Neural cell (in vitro differentiated cells): ENCODE measurements at regions not wholly inside any gene's neighbourhood (a gene's known extent, or its start where the extent isn't known, plus 50 kb on each side); places are given as distances from the start of the nearest gene placed in this dataset.

Source experiments
- H2AFZ ChIP-seq: fragments of 200-600, 300-800 bp; sonication (generic), shearing (Covaris generic); 2 replicates; pipeline ENCODE4 v1.6.0; 2014; ENCODE audit warnings: low read depth, mild to moderate bottlenecking, antibody characterized with exemption, low read length, moderate library complexity
- H3F3A ChIP-seq: fragments of 200-600 bp; shearing (Covaris generic); 2 replicates; pipeline ENCODE4 v1.6.1; 2016; ENCODE audit warnings: mild to moderate bottlenecking, moderate library complexity, mixed read lengths, antibody characterized with exemption, low read length; ENCODE audit not compliant: insufficient read depth, poor library complexity, severe bottlenecking
- H3K27ac ChIP-seq: fragments of 200-600, 300-800 bp; sonication (generic), shearing (Covaris generic); 2 replicates; pipeline ENCODE4 v1.5.1; 2014; ENCODE audit warnings: mild to moderate bottlenecking, low read length, moderate library complexity
- H3K27me3 ChIP-seq: fragments of 300-800, 200-600 bp; sonication (generic), shearing (Covaris generic); 2 replicates; pipeline ENCODE4 v1.6.0; 2014; ENCODE audit warnings: mild to moderate bottlenecking, low read depth, low read length, moderate library complexity; ENCODE audit not compliant: insufficient read depth
- H3K36me3 ChIP-seq: fragments of 300-800, 200-600 bp; sonication (generic), shearing (Covaris generic); 2 replicates; pipeline ENCODE4 v1.5.1; 2014; ENCODE audit warnings: mild to moderate bottlenecking, antibody characterized with exemption, low read length, moderate library complexity; ENCODE audit not compliant: insufficient read depth
- H3K4me2 ChIP-seq: fragments of 300-800, 200-600 bp; sonication (generic), shearing (Covaris generic); 2 replicates; pipeline ENCODE4 v1.6.0; 2014; ENCODE audit warnings: mild to moderate bottlenecking, low read length
- H3K4me3 ChIP-seq: fragments of 300-800, 200-600 bp; sonication (generic), shearing (Covaris generic); 2 replicates; pipeline ENCODE4 v1.5.1; 2014; ENCODE audit warnings: mild to moderate bottlenecking, low read length, moderate library complexity
- H3K79me2 ChIP-seq: fragments of 200-600 bp; shearing (Covaris generic); replicated peaks from 2 replicates; pipeline ENCODE4 v1.6.0; 2014; ENCODE audit warnings: mild to moderate bottlenecking, low read length, moderate library complexity; ENCODE audit not compliant: insufficient read depth
- H3K9ac ChIP-seq: fragments of 300-800, 200-600 bp; sonication (generic), shearing (Covaris generic); 2 replicates; pipeline ENCODE4 v1.6.1; 2016; ENCODE audit warnings: mild to moderate bottlenecking, low read length, mixed read lengths
- H3K9me2 ChIP-seq: fragments of 200-600 bp; shearing (Covaris generic); 2 replicates; pipeline ENCODE4 v1.6.1; 2016; ENCODE audit warnings: mild to moderate bottlenecking, low read length, mixed read lengths; ENCODE audit not compliant: insufficient read depth
- H3K9me3 ChIP-seq: fragments of 200-600, 300-800 bp; sonication (generic), shearing (Covaris generic); 2 replicates; pipeline ENCODE4 v1.6.1; 2016; ENCODE audit warnings: mild to moderate bottlenecking, mixed run types, low read length, moderate library complexity, mixed read lengths
- H4K20me1 ChIP-seq: fragments of 200-600 bp; shearing (Covaris generic); 2 replicates; pipeline ENCODE4 v1.6.1; 2016; ENCODE audit warnings: mild to moderate bottlenecking, mixed run types; ENCODE audit not compliant: insufficient read depth
- EP300 ChIP-seq: fragments of 450-650 bp; conservative IDR thresholded peaks from 2 replicates; pipeline ENCODE4 v1.6.1; 2014; ENCODE audit warnings: antibody characterized with exemption, mild to moderate bottlenecking, moderate library complexity; ENCODE audit not compliant: poor library complexity, severe bottlenecking
- EZH2 ChIP-seq: fragments of 200-600, 300-800 bp; shearing (Covaris generic), sonication (generic); IDR thresholded peaks from 2 replicates; pipeline ENCODE4 v1.6.1; 2014; ENCODE audit warnings: antibody characterized with exemption, low read length, borderline replicate concordance, mild to moderate bottlenecking; ENCODE audit not compliant: insufficient read depth, poor library complexity, severe bottlenecking
- MXI1 ChIP-seq: fragments of 450-650 bp; conservative IDR thresholded peaks from 2 replicates; pipeline ENCODE4 v1.6.1; 2014; ENCODE audit warnings: antibody characterized with exemption, mild to moderate bottlenecking; ENCODE audit not compliant: poor library complexity, severe bottlenecking
- POLR2AphosphoS5 ChIP-seq: IDR thresholded peaks from 2 replicates; pipeline ENCODE4 v1.6.1; 2012
- RAD21 ChIP-seq: fragments of 450-650 bp; conservative IDR thresholded peaks from 2 replicates; pipeline ENCODE4 v1.6.1; 2014; ENCODE audit warnings: antibody characterized with exemption, mild to moderate bottlenecking, moderate library complexity
- SMC3 ChIP-seq: fragments of 450-650 bp; conservative IDR thresholded peaks from 2 replicates; pipeline ENCODE4 v1.6.1; 2014; ENCODE audit warnings: antibody characterized with exemption, mild to moderate bottlenecking, moderate library complexity; ENCODE audit not compliant: poor library complexity
- TAF1 ChIP-seq: IDR thresholded peaks from 2 replicates; pipeline ENCODE4 v1.6.1; 2012; ENCODE audit warnings: low read depth
- TF ChIP-seq, protein P1 (sequence below): IDR thresholded peaks from 2 replicates; pipeline ENCODE4 v1.6.1; 2012; ENCODE audit warnings: borderline replicate concordance
- TF ChIP-seq, protein P2 (sequence below): fragments of 450-650 bp; IDR thresholded peaks from 2 replicates; pipeline ENCODE4 v1.5.1; 2014; ENCODE audit warnings: antibody characterized with exemption, mild to moderate bottlenecking, moderate library complexity; ENCODE audit not compliant: poor library complexity, severe bottlenecking

- no peak overlapping the region for H3K4me3 ChIP-seq
- no peaks in the 10 kb centered on the region for H3K27me3 ChIP-seq
- no peaks in the 10 kb centered on the region for H3K79me2 ChIP-seq
- no peaks in the 10 kb centered on the region for H4K20me1 ChIP-seq
- H3K9me2 ChIP-seq: no peaks in the 10 kb centered on the region
- H3K9me3 ChIP-seq: no peaks in the 10 kb centered on the region
- H3K36me3 ChIP-seq: no peaks in the 10 kb centered on the region
- H3K27ac ChIP-seq: no peak overlapping the region
- H3K9ac ChIP-seq: no peak overlapping the region
- no peak overlapping the region for H2AFZ ChIP-seq
- TF ChIP-seq, protein P1, sequence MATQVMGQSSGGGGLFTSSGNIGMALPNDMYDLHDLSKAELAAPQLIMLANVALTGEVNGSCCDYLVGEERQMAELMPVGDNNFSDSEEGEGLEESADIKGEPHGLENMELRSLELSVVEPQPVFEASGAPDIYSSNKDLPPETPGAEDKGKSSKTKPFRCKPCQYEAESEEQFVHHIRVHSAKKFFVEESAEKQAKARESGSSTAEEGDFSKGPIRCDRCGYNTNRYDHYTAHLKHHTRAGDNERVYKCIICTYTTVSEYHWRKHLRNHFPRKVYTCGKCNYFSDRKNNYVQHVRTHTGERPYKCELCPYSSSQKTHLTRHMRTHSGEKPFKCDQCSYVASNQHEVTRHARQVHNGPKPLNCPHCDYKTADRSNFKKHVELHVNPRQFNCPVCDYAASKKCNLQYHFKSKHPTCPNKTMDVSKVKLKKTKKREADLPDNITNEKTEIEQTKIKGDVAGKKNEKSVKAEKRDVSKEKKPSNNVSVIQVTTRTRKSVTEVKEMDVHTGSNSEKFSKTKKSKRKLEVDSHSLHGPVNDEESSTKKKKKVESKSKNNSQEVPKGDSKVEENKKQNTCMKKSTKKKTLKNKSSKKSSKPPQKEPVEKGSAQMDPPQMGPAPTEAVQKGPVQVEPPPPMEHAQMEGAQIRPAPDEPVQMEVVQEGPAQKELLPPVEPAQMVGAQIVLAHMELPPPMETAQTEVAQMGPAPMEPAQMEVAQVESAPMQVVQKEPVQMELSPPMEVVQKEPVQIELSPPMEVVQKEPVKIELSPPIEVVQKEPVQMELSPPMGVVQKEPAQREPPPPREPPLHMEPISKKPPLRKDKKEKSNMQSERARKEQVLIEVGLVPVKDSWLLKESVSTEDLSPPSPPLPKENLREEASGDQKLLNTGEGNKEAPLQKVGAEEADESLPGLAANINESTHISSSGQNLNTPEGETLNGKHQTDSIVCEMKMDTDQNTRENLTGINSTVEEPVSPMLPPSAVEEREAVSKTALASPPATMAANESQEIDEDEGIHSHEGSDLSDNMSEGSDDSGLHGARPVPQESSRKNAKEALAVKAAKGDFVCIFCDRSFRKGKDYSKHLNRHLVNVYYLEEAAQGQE: no peak
- no peak for TF ChIP-seq EZH2
- no peak for TF ChIP-seq RAD21
- TF ChIP-seq, protein P2, sequence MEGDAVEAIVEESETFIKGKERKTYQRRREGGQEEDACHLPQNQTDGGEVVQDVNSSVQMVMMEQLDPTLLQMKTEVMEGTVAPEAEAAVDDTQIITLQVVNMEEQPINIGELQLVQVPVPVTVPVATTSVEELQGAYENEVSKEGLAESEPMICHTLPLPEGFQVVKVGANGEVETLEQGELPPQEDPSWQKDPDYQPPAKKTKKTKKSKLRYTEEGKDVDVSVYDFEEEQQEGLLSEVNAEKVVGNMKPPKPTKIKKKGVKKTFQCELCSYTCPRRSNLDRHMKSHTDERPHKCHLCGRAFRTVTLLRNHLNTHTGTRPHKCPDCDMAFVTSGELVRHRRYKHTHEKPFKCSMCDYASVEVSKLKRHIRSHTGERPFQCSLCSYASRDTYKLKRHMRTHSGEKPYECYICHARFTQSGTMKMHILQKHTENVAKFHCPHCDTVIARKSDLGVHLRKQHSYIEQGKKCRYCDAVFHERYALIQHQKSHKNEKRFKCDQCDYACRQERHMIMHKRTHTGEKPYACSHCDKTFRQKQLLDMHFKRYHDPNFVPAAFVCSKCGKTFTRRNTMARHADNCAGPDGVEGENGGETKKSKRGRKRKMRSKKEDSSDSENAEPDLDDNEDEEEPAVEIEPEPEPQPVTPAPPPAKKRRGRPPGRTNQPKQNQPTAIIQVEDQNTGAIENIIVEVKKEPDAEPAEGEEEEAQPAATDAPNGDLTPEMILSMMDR: no peak
- TF ChIP-seq EP300: no peak
- no peaks in the 10 kb centered on the region for H3F3A ChIP-seq
- H3K4me2 ChIP-seq: no peak overlapping the region
Measured at GRCh38 chr1:214934045-214934444, 148.5 kb upstream of the KCNK2 start.

- Histone ChIP-seq H3K9me3 (no peaks in the 10 kb centered on the region), H3K27ac (no peak overlapping the region), H3K79me2 (no peaks in the 10 kb centered on the region), H3K9ac (no peak overlapping the region), H3K36me3 (no peaks in the 10 kb centered on the region), H3F3A (no peaks in the 10 kb centered on the region), H3K27me3 (no peaks in the 10 kb centered on the region), H2AFZ (no peak overlapping the region), H3K4me3 (no peak overlapping the region), H3K9me2 (no peaks in the 10 kb centered on the region), H4K20me1 (no peaks in the 10 kb centered on the region), H3K4me2 (no peak overlapping the region)
- TF ChIP-seq, protein P2: no peak
- no peak for TF ChIP-seq MXI1
- TF ChIP-seq, protein P1: no peak
- TF ChIP-seq SMC3: no peak
- no peak for TF ChIP-seq TAF1
- TF ChIP-seq EP300: no peak
- no peak for TF ChIP-seq RAD21
- TF ChIP-seq EZH2: no peak
- TF ChIP-seq POLR2AphosphoS5: no peak
Measured at GRCh38 chr1:214935258-214935657, 147.3 kb upstream of the KCNK2 start.
